ENCODE measurements at regions not wholly inside any gene's neighbourhood (a gene's known extent, or its start where the extent isn't known, plus 50 kb on each side); places are given as distances from the start of the nearest gene placed in this dataset.
"Not testable (repeated sequence)": the region's sequence is repeated elsewhere in the genome, so short reads cannot be mapped to it uniquely, and the experiment has no call there.

- Mint-ChIP-seq H3K9me3 (ENCODE audit: insufficient read depth) (no peaks in the 10 kb centered on the region), H3K4me3 (no peak overlapping the region), H3K27me3 (peaks cover 3% of the 10 kb centered on the region), H3K27ac (no peak overlapping the region), H3K4me1 (peaks cover 11% of the 10 kb centered on the region)
- ChIA-PET CTCF (interaction anchor here (0.7 kb wide), 1 partner anchor 605 kb away, joined by 5 read pairs; no protein-coding TSS in a partner anchor), POLR2A (no interaction called here)
- Histone ChIP-seq H3K79me2 (ENCODE audit: control insufficient read depth, insufficient read depth, low read length) (no peaks in the 10 kb centered on the region), H3K4me1 (ENCODE audit: control insufficient read depth in 2 of 2, insufficient read depth in 2 of 2, low read length in 2 of 2) (no peaks in the 10 kb centered on the region), H3K9me3 (ENCODE audit: control extremely low read depth in 1 of 3, control insufficient read depth in 2 of 3, insufficient read depth in 1 of 3, low read length in 2 of 3) (no peaks in the 10 kb centered on the region), H3K4me3 (ENCODE audit: control extremely low read depth in 1 of 5, extremely low read depth in 1 of 5, insufficient read depth in 1 of 5, low read depth in 2 of 5, low read length in 4 of 5) (no peak overlapping the region), H4K20me1 (ENCODE audit: control insufficient read depth, insufficient read depth, low read length, poor library complexity, severe bottlenecking) (no peaks in the 10 kb centered on the region), H3K27me3 (replicated peaks in 1 of 4; ENCODE audit: control extremely low read depth in 1 of 4, control insufficient read depth in 3 of 4, insufficient read depth in 4 of 4, low read length in 3 of 4) (no peaks in the 10 kb centered on the region), H3K27ac (ENCODE audit: low read length in 2 of 2) (no peak overlapping the region), H3K9ac (ENCODE audit: low read length) (no peak overlapping the region), H2AFZ (ENCODE audit: insufficient read depth, low read depth, low read length, poor library complexity, severe bottlenecking) (no peak overlapping the region), H3K36me3 (replicated peaks in 1 of 2; ENCODE audit: control extremely low read depth in 1 of 2, control insufficient read depth in 1 of 2, extremely low read depth in 1 of 2, insufficient read depth in 2 of 2, low read length in 1 of 2) (no peaks in the 10 kb centered on the region), H3K4me2 (replicated peaks; ENCODE audit: low read depth, low read length, poor library complexity, severe bottlenecking) (no peak overlapping the region)
- WGBS (ENCODE audit: insufficient coverage), result no CpG with 5 or more reads among the region's 4 CpGs
- TF ChIP-seq EZH2 (IDR thresholded peaks at IDR 0.05; ENCODE audit: borderline replicate concordance, insufficient read depth, low read depth, low read length, poor library complexity, severe bottlenecking) (no peak), CTCF (IDR thresholded peaks at IDR 0.05) (no peak)
- intact Hi-C loops (cut with micrococcal nuclease), result no loop called here
- no peak for DNase-seq
- ATAC-seq (ENCODE audit: low read depth), result no peak
Measured at GRCh38 chr9:3735251-3735650, 209.4 kb upstream of the RFX3 start.

DNA sequence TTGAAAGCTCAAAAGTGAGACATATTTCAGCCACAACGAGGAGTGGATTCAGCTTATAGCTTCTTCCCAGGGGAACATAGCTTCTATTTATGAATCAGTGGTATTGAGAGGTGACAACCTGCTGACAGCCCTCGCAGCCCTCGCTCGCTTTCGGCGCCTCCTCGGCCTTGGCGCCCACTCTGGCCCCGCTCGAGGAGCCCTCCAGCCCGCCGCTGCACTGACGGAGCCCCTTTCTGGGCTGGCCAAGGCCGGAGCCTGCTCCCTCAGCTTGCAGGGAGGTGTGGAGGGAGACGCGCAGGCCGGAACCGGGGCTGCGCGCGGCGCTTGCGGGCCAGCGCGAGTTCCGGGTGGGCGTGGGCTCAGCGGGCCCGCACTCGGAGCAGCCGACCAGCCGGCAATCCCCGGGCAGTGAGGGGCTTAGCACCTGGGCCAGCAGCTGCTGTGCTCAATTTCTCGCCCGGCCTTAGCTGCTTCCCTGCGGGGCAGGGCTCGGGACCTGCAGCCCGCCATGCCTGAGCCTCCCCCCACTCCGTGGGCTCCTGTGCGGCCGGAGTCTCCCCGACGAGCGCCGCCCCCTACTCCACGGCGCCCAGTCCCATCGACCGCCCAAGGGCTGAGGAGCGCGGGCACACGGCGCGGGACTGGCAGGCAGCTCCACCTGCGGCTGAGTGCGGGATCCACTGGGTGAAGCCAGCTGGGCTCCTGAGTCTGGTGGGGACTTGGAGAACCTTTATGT, 207.9 kb upstream of the RFX3 start:
- H3K4me3 Mint-ChIP-seq; H3K36me3 ChIP-seq (replicated peaks in 1 of 2; ENCODE audit: control extremely low read depth in 1 of 2, control insufficient read depth in 1 of 2, extremely low read depth in 1 of 2, insufficient read depth in 2 of 2, low read length in 1 of 2); H4K20me1 ChIP-seq (ENCODE audit: control insufficient read depth, insufficient read depth, low read length, poor library complexity, severe bottlenecking); H3K4me2 ChIP-seq (replicated peaks; ENCODE audit: low read depth, low read length, poor library complexity, severe bottlenecking); H3K27me3 Mint-ChIP-seq; POLR2A ChIA-PET; H3K9ac ChIP-seq (ENCODE audit: low read length); H3K4me3 ChIP-seq (ENCODE audit: control extremely low read depth in 1 of 5, extremely low read depth in 1 of 5, insufficient read depth in 1 of 5, low read depth in 2 of 5, low read length in 4 of 5); H3K27ac Mint-ChIP-seq; H3K9me3 ChIP-seq (ENCODE audit: control extremely low read depth in 1 of 3, control insufficient read depth in 2 of 3, insufficient read depth in 1 of 3, low read length in 2 of 3); H3K4me1 ChIP-seq (ENCODE audit: control insufficient read depth in 2 of 2, insufficient read depth in 2 of 2, low read length in 2 of 2); DNase-seq; H3K79me2 ChIP-seq (ENCODE audit: control insufficient read depth, insufficient read depth, low read length); H3K9me3 Mint-ChIP-seq (ENCODE audit: insufficient read depth); H3K27me3 ChIP-seq (replicated peaks in 1 of 4; ENCODE audit: control extremely low read depth in 1 of 4, control insufficient read depth in 3 of 4, insufficient read depth in 4 of 4, low read length in 3 of 4); ATAC-seq (ENCODE audit: low read depth); H2AFZ ChIP-seq (ENCODE audit: insufficient read depth, low read depth, low read length, poor library complexity, severe bottlenecking); H3K27ac ChIP-seq (ENCODE audit: low read length in 2 of 2): not testable (repeated sequence)
- WGBS (ENCODE audit: insufficient coverage), result 93% methylated on average over 45 of the region's 56 CpGs
- intact Hi-C loops (cut with micrococcal nuclease), result loop anchor here (5.0 kb wide), 1 partner anchor 266 kb away; no protein-coding TSS in a partner anchor
- peaks cover 11% of the 10 kb centered on the region for H3K4me1 Mint-ChIP-seq
- CTCF ChIA-PET, result interaction anchor here (1.5 to 1.7 kb wide), 2 partner anchors 384 to 605 kb away, joined by 3 to 5 read pairs; no protein-coding TSS in a partner anchor

Data from B cell (primary cell).